ENCODE measurements at regions not wholly inside any gene's neighbourhood (a gene's known extent, or its start where the extent isn't known, plus 50 kb on each side); places are given as distances from the start of the nearest gene placed in this dataset.

DNA sequence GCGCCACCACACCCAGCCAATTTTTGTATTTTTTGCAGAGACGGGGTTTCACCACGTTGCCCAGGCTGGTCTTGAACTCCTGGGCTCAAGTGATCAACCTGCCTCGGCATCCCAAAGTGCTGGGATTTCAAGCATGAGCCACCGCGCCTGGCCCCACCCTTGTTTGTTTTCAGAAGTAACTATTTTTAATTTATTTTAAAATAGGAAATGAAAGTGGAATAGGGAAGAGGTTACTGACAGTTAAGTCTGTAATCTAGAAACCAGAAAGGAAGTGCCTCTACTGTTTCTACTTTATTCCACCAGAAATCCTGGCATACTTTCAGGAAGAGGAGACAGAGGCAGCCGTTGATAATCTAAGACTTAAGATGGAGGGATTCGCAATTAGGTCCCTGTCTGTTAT lies 225.6 kb downstream of the TANC2 start:
- Histone ChIP-seq H3K79me2 (ENCODE audit: insufficient read depth, low read length) (no peaks in the 10 kb centered on the region), H3F3A (ENCODE audit: insufficient read depth) (no peaks in the 10 kb centered on the region), H4K20me1 (ENCODE audit: low read depth, low read length) (no peaks in the 10 kb centered on the region), H3K27ac (ENCODE audit: low read depth, low read length) (no peak overlapping the region), H2AFZ (ENCODE audit: low read depth, low read length, severe bottlenecking) (no peak overlapping the region), H3K9me2 (replicated peaks; ENCODE audit: insufficient read depth, low read length) (no peaks in the 10 kb centered on the region), H3K9me3 (ENCODE audit: insufficient read depth, low read length) (no peaks in the 10 kb centered on the region), H3K4me3 (ENCODE audit: insufficient read depth, low read length, poor library complexity, severe bottlenecking) (no peak overlapping the region), H3K27me3 (ENCODE audit: low read length) (no peaks in the 10 kb centered on the region), H3K4me2 (ENCODE audit: low read depth, low read length, poor library complexity, severe bottlenecking) (no peak overlapping the region), H3K36me3 (ENCODE audit: low read length) (no peaks in the 10 kb centered on the region), H3K9ac (ENCODE audit: low read length) (no peak overlapping the region)
- TF ChIP-seq EZH2phosphoT487 (conservative IDR thresholded peaks at IDR 0.05; ENCODE audit: low read length): no peak
- TF ChIP-seq, protein P1, sequence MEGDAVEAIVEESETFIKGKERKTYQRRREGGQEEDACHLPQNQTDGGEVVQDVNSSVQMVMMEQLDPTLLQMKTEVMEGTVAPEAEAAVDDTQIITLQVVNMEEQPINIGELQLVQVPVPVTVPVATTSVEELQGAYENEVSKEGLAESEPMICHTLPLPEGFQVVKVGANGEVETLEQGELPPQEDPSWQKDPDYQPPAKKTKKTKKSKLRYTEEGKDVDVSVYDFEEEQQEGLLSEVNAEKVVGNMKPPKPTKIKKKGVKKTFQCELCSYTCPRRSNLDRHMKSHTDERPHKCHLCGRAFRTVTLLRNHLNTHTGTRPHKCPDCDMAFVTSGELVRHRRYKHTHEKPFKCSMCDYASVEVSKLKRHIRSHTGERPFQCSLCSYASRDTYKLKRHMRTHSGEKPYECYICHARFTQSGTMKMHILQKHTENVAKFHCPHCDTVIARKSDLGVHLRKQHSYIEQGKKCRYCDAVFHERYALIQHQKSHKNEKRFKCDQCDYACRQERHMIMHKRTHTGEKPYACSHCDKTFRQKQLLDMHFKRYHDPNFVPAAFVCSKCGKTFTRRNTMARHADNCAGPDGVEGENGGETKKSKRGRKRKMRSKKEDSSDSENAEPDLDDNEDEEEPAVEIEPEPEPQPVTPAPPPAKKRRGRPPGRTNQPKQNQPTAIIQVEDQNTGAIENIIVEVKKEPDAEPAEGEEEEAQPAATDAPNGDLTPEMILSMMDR (IDR thresholded peaks at IDR 0.05; ENCODE audit: insufficient read depth, low read length, poor library complexity, severe bottlenecking): no peak

DNA sequence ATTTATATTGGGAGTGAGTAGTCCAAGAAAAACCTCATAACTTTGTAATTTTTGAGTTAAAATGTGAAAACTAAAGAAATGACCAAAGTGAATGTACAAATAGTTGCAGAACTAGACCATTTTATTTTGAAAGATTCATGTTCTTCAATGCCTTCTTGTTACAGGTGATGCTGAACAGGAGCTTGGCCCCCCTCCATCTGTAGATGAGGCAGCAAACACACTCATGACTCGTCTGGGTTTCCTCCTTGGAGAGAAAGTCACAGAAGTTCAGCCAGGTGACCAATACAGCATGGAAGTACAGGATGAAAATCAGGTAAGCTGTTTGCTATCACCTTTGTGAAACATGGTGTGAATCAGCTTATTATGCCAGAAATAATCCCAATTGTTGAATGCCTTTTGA lies 227.8 kb downstream of the TANC2 start:
- TF ChIP-seq, protein P1 (IDR thresholded peaks at IDR 0.05; ENCODE audit: insufficient read depth, low read length, poor library complexity, severe bottlenecking): no peak
- no peak for TF ChIP-seq EZH2phosphoT487 (conservative IDR thresholded peaks at IDR 0.05; ENCODE audit: low read length)
- no peaks in the 10 kb centered on the region for H3F3A ChIP-seq (ENCODE audit: insufficient read depth)
- H3K36me3 ChIP-seq (ENCODE audit: low read length): no peaks in the 10 kb centered on the region
- no peaks in the 10 kb centered on the region for H3K79me2 ChIP-seq (ENCODE audit: insufficient read depth, low read length)
- H3K4me2 ChIP-seq (ENCODE audit: low read depth, low read length, poor library complexity, severe bottlenecking): no peak overlapping the region
- H3K9me2 ChIP-seq (replicated peaks; ENCODE audit: insufficient read depth, low read length): no peaks in the 10 kb centered on the region
- H3K27ac ChIP-seq (ENCODE audit: low read depth, low read length): no peak overlapping the region
- H2AFZ ChIP-seq (ENCODE audit: low read depth, low read length, severe bottlenecking): no peak overlapping the region
- H4K20me1 ChIP-seq (ENCODE audit: low read depth, low read length): no peaks in the 10 kb centered on the region
- no peak overlapping the region for H3K4me3 ChIP-seq (ENCODE audit: insufficient read depth, low read length, poor library complexity, severe bottlenecking)
- no peaks in the 10 kb centered on the region for H3K9me3 ChIP-seq (ENCODE audit: insufficient read depth, low read length)
- H3K27me3 ChIP-seq (ENCODE audit: low read length): no peaks in the 10 kb centered on the region
- no peak overlapping the region for H3K9ac ChIP-seq (ENCODE audit: low read length)

DNA sequence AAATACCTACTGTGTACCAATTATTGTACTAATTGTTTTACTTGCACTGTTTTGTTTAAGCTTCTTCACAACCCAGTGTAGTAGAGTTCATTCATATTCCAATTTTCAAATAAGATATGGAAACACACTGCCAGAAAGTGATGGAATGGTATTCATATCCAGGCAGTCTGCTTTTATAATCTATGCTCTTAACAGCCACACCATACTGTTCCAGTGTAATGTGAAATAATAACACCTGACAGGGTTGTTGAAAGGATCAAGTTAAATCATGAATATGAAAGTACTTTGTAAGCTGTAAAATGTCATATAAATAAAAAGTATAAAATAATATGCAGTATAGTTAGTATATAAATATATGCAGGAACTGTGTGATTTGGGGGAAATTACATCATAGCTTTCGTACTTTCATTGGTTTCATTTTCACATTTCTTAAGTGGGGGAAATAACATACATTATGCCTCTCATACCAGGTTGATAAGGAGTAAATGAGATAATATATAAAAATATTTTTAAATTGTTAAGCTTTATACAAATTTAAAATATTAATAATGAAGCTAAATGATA lies 230.8 kb downstream of the TANC2 start:
- no peak for TF ChIP-seq EZH2phosphoT487 (conservative IDR thresholded peaks at IDR 0.05; ENCODE audit: low read length)
- Histone ChIP-seq H3K4me2 (ENCODE audit: low read depth, low read length, poor library complexity, severe bottlenecking) (no peak overlapping the region), H3K9ac (ENCODE audit: low read length) (no peak overlapping the region), H4K20me1 (ENCODE audit: low read depth, low read length) (no peaks in the 10 kb centered on the region), H3F3A (ENCODE audit: insufficient read depth) (no peaks in the 10 kb centered on the region), H3K27me3 (ENCODE audit: low read length) (no peaks in the 10 kb centered on the region), H3K9me2 (replicated peaks; ENCODE audit: insufficient read depth, low read length) (no peaks in the 10 kb centered on the region), H3K36me3 (ENCODE audit: low read length) (no peaks in the 10 kb centered on the region), H2AFZ (ENCODE audit: low read depth, low read length, severe bottlenecking) (no peak overlapping the region), H3K9me3 (ENCODE audit: insufficient read depth, low read length) (no peaks in the 10 kb centered on the region), H3K4me3 (ENCODE audit: insufficient read depth, low read length, poor library complexity, severe bottlenecking) (no peak overlapping the region), H3K27ac (ENCODE audit: low read depth, low read length) (no peak overlapping the region), H3K79me2 (ENCODE audit: insufficient read depth, low read length) (no peaks in the 10 kb centered on the region)

DNA sequence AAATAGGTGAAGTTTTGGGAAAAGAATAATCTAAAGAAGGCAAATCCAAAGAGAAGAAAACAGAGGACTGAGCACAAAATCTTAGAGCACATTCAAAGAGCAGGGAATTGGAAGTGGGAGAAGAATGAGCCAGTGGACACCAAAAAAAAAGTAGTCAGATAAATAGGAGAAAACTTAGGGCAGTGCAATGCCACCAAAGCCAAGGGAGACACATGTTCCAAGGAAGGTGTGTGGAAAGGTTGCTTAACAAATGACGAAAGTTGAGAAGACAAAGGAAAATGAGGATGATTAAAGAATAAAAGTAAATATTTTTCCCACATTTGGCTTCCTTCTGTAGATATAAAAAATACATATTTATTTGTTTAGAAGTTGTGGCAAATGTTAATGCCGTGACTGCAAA lies 237.6 kb downstream of the TANC2 start:
- Histone ChIP-seq H3K27me3 (ENCODE audit: low read length) (no peaks in the 10 kb centered on the region), H3F3A (ENCODE audit: insufficient read depth) (no peaks in the 10 kb centered on the region), H3K79me2 (ENCODE audit: insufficient read depth, low read length) (no peaks in the 10 kb centered on the region), H3K9me2 (replicated peaks; ENCODE audit: insufficient read depth, low read length) (no peaks in the 10 kb centered on the region), H3K9me3 (ENCODE audit: insufficient read depth, low read length) (0 out of 2 replicates have a peak, but pooled peaks cover 4% of the 10 kb centered on the region), H3K4me3 (ENCODE audit: insufficient read depth, low read length, poor library complexity, severe bottlenecking) (no peak overlapping the region), H2AFZ (ENCODE audit: low read depth, low read length, severe bottlenecking) (no peak overlapping the region), H3K4me2 (ENCODE audit: low read depth, low read length, poor library complexity, severe bottlenecking) (no peak overlapping the region), H3K9ac (ENCODE audit: low read length) (no peak overlapping the region), H4K20me1 (ENCODE audit: low read depth, low read length) (no peaks in the 10 kb centered on the region), H3K27ac (ENCODE audit: low read depth, low read length) (no peak overlapping the region), H3K36me3 (ENCODE audit: low read length) (0 out of 2 replicates have a peak, but pooled peaks cover 2% of the 10 kb centered on the region)
- TF ChIP-seq, protein P1 (IDR thresholded peaks at IDR 0.05; ENCODE audit: insufficient read depth, low read length, poor library complexity, severe bottlenecking): no peak
- TF ChIP-seq EZH2phosphoT487 (conservative IDR thresholded peaks at IDR 0.05; ENCODE audit: low read length): no peak
